RKO (cell line): ENCODE measurements at regions not wholly inside any gene's neighbourhood (a gene's known extent, or its start where the extent isn't known, plus 50 kb on each side); places are given as distances from the start of the nearest gene placed in this dataset.

Experiments used
- DNase-seq: peaks from one replicate; pipeline ENCODE4 v3.0.0-alpha.2; 2016; ENCODE audit warnings: low spot score

- no peak for DNase-seq
Observed at GRCh38 chr16:85401917-85402766, 211.0 kb upstream of the GSE1 start.

DNA sequence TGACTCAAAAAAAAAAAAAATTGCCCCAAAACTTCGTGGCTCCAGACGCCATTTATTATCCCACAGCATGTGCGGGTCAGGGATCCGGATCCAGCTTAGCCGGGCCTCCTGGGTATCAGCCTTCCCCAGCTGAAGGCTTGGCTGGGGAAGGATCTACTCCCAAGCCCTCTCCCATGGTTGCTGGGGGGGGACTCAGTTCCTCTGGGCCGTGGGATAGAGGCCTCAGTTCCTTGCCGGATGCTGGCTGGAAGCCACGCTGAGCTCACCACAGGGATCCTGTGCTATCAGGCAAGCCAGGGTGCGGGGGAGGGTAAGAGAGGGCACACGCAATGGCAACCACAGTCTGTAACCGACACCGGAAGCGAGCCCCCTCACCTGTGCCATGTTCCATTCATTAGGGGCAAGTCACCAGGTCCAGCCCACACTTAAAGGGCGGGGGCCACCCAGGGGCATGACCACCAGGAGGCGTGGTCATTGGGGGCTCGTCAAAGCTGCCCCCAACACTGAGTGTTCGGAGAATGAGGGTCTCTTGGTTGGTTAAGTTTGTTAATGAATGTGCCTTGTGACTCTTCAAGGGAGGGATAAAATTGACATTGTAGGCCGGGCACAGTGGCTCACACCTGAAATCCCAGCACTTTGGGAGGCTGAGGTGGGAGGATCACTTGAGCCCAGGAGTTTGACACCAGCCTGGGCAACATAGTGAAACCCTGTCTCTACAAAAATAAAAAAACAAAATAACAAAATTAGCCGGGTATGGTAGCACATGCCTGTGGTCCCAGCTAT is 210.0 kb upstream of the GSE1 start:
- DNase-seq = no peak

- no peak for DNase-seq
Observed at GRCh38 chr16:85403693-85404092, 209.4 kb upstream of the GSE1 start.

- no peak for DNase-seq
Observed at GRCh38 chr16:85412911-85413520, 200.1 kb upstream of the GSE1 start.

DNA sequence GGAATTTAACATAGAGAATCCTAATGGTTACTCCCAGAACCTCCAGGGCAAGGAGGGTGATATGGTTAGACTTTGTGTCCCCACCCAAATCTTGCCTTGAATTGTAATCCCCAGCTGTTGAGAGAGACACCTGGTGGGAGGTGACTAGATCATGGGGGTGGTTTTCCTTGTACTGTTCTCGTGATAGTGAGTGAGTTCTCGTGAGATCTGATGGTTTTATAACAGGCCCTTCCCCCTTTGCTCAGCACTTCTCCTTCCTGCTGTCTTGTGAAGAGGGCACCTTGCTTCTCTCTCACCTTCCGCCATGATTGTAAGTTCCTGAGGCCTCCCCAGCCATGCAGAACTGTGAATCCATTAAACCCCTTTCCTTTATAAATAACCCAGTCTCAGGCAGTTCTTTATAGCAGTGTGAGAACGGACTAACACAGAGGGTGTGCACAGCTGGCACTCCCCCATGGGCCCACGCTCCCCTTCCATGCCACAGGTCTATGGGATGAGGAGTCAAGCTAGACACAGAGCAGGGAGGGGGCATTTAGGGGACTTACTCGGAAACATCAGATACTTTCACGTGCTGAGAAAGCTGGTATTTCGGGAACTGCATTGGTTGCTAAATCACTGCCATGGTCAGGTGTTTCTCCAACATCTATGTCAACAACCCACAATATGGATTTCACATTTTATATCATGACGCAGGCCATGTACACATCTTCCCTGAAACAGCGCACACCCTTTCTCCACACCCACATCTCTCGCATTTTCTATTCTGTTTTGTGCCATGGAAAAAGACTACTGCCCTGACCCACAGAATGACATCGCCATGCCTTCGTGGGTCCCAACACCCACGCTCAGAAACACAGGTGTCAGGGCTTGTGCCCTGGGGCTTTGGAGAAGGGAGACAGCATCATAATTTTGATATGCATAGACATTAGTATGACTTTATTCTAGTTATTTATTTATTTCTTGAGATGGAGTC is 199.1 kb upstream of the GSE1 start:
- no peak for DNase-seq

- DNase-seq = no peak
Observed at GRCh38 chr16:85415196-85416090, 197.7 kb upstream of the GSE1 start.

GRCh38 chr16:85416228-85417109 is 196.7 kb upstream of the GSE1 start:
- peak; percentile 61 for DNase-seq

- DNase-seq = no peak
Observed at GRCh38 chr16:85417156-85417860, 195.8 kb upstream of the GSE1 start.

GRCh38 chr16:85418978-85419491 is 194.1 kb upstream of the GSE1 start:
- no peak for DNase-seq

DNA sequence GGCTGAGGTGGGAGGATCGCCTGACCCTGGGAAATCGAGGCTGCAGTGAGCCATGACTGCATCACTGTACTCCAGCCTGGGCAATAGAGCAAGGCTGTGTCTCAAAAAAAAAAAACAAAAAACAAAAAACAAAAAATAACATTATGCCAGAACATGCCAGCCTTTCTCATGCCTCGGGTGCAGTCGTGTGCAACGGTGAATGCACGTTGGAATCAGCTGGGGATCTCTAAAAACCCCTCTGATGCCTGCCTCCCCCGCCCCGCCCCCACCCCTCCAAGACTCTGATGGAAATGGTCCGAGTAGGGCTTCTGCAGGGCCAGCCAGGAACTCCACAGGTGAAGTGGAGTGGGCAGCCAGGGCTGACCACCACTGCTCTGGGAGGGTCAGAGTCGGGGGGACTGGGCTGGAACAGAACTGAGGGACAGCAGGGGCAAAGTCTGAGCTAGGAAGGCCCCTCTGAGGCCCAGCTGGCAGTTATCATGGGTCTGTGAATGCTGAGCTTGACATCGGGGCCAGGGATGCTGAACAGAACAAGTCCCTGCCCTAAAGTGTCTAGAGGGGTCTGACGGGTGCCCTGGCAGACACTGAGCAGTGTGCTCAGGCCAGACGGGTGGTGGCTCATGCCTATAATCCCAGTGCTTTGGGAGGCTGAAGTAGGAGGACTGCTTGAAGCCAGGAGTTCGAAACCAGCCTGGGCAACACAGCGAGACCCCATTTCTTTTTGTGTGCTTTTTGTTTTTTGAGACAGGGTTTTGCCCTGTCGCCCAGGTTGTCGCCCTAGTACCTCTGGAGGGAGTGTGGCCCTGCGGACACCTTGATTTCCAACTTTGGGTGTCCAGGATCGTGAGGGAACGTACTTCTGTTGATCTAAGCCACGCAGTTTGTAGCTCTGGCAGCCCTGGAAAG is 193.4 kb upstream of the GSE1 start:
- no peak for DNase-seq

DNA sequence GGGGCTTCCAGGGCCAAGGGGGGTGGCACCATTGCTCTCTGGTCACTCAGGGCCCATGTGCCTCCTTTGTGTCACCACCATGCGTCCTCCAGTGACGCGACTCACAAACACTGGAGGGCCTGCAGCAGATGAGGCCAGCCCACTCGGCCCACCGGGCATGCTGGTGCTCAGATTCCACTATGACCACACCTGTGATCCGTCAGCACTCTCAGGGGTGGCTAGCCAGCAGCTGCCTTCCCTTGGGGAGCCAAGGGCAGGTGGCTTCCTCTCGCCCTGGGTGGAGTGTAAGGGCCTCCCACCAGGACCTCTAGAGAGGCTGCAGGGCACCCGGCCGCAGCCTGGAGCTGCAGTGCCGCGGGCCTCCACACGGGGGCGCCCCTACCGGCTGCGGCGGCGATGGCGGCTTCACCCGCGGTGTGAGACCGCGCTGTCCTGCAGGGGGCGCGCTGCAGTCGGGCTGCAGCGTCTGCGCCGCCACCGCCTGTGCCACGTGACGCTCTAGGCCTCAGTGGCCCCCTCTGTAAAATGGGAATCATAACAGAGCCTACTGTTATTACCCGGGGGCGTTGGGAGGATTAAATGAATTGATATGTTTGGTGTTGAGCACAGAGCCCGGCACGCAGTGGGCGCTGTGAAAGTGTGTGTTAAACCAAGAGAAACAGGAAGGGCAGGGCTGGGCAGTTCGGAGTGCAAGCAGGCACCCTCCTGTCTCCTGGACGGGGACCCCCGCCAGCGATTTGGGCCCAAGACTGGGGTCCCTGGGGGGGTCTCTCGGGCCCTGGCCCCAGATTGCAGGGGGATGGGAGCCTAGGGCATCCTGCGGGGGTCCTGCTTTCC is 192.4 kb upstream of the GSE1 start:
- peak; percentile 52 for DNase-seq

- DNase-seq = no peak
Observed at GRCh38 chr16:85421338-85422195, 191.6 kb upstream of the GSE1 start.

GRCh38 chr16:85422196-85422631 is 190.9 kb upstream of the GSE1 start:
- DNase-seq = no peak

DNA sequence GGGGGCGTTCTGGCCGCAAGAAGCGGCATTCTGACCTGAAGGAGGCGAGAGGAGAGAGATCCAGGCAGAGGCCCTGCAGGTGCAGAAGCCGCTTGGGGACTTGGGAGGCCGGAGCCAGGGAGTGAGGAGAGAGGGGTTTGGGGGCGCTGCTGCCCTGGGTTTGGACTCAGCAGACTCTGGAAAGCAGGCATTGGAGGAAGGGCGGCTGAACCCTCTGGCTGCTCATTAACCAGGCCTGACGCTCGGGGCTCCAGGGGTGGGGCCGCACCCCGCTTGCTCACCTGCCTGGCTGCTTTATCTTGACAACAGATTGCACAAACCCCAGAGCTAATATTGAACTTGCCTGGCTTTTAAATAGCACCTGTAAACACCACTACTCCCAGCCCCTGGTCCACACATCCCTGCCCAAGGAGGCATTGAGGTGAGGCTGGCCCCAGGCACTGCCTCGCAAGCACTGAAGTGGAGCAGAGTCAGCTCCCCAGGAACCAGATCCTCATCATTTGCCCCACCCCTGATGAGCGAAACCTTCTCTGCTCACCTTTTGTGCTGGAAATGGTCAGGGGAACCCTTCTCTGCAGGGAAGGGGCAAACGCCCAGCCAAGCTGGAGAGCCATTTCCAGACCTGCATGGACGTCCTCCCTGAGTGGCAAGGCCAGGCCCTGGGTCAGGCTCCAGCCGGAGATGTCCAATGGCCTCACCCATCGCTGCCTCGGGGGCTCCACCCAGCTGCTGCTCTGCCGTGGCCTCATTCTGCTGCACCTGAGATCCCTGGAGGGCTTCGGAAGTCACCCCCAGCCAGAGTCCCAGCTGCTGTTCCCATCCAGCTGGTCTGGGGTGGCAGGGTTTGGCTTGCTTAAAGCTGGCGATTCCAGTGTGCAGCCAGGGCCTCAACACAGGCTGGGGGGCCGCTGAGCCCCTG is 190.2 kb upstream of the GSE1 start:
- DNase-seq = no peak

GRCh38 chr16:85423631-85424030 is 189.5 kb upstream of the GSE1 start:
- DNase-seq = no peak
